ENCODE measurements at regions not wholly inside any gene's neighbourhood (a gene's known extent, or its start where the extent isn't known, plus 50 kb on each side); places are given as distances from the start of the nearest gene placed in this dataset.

- Histone ChIP-seq H2AFZ (replicated peaks) (peak overlapping the region; percentile 26), H3F3A (ENCODE audit: low read depth) (no peaks in the 10 kb centered on the region), H3K4me2 (no peak overlapping the region), H3K4me1 (no peaks in the 10 kb centered on the region), H4K20me1 (ENCODE audit: low read depth) (no peaks in the 10 kb centered on the region), H3K9ac (no peak overlapping the region), H3K27me3 (no peaks in the 10 kb centered on the region), H3K79me2 (ENCODE audit: low read depth) (no peaks in the 10 kb centered on the region), H3K9me3 (ENCODE audit: low read depth) (no peaks in the 10 kb centered on the region), H3K4me3 (no peak overlapping the region), H3K36me3 (no peaks in the 10 kb centered on the region), H3K27ac (no peak overlapping the region)
- Mint-ChIP-seq H3K36me3 (no peaks in the 10 kb centered on the region), H3K9me3 (peaks cover 3% of the 10 kb centered on the region), H3K4me3 (no peak overlapping the region), H3K27me3 (ENCODE audit: insufficient read depth, low read depth) (no peaks in the 10 kb centered on the region), H3K27ac (no peak overlapping the region), H3K4me1 (peaks cover 3% of the 10 kb centered on the region)
- no peak for DNase-seq (ENCODE audit: low spot score)
- TF ChIP-seq CTCF (IDR thresholded peaks at IDR 0.05) (no peak), EZH2 (IDR thresholded peaks at IDR 0.05) (no peak), EZH2phosphoT487 (IDR thresholded peaks at IDR 0.05) (no peak)
Observed at GRCh38 chr14:80100681-80101080, 110.6 kb downstream of the DIO2 start.

- no peaks in the 10 kb centered on the region for H3F3A ChIP-seq (ENCODE audit: low read depth)
- H3K4me1 Mint-ChIP-seq: no peaks in the 10 kb centered on the region
- H4K20me1 ChIP-seq (ENCODE audit: low read depth): no peaks in the 10 kb centered on the region
- no peak overlapping the region for H3K4me3 ChIP-seq
- TF ChIP-seq EZH2 (IDR thresholded peaks at IDR 0.05): no peak
- no peak for TF ChIP-seq EZH2phosphoT487 (IDR thresholded peaks at IDR 0.05)
- TF ChIP-seq CTCF (IDR thresholded peaks at IDR 0.05): no peak
- no peak overlapping the region for H3K9ac ChIP-seq
- H3K9me3 ChIP-seq (ENCODE audit: low read depth): no peaks in the 10 kb centered on the region
- H3K4me2 ChIP-seq: no peak overlapping the region
- H3K4me1 ChIP-seq: no peaks in the 10 kb centered on the region
- no peaks in the 10 kb centered on the region for H3K36me3 Mint-ChIP-seq
- H3K36me3 ChIP-seq: no peaks in the 10 kb centered on the region
- H3K27ac ChIP-seq: no peak overlapping the region
- H2AFZ ChIP-seq (replicated peaks): no peak overlapping the region
- no peaks in the 10 kb centered on the region for H3K79me2 ChIP-seq (ENCODE audit: low read depth)
- H3K27me3 Mint-ChIP-seq (ENCODE audit: insufficient read depth, low read depth): no peaks in the 10 kb centered on the region
- no peaks in the 10 kb centered on the region for H3K27me3 ChIP-seq
- peaks cover 6% of the 10 kb centered on the region for H3K9me3 Mint-ChIP-seq
- H3K4me3 Mint-ChIP-seq: no peak overlapping the region
- DNase-seq (ENCODE audit: low spot score): no peak
- no peak overlapping the region for H3K27ac Mint-ChIP-seq
Observed at GRCh38 chr14:80095623-80096022, 115.7 kb downstream of the DIO2 start.

GRCh38 chr14:80087411-80087810 lies 123.9 kb downstream of the DIO2 start:
- Histone ChIP-seq H3K9me3 (ENCODE audit: low read depth) (no peaks in the 10 kb centered on the region), H3K27ac (no peak overlapping the region), H3K27me3 (no peaks in the 10 kb centered on the region), H2AFZ (replicated peaks) (no peak overlapping the region), H3F3A (ENCODE audit: low read depth) (no peaks in the 10 kb centered on the region), H3K9ac (no peak overlapping the region), H3K4me3 (no peak overlapping the region), H3K4me1 (no peaks in the 10 kb centered on the region), H3K36me3 (no peaks in the 10 kb centered on the region), H3K79me2 (ENCODE audit: low read depth) (no peaks in the 10 kb centered on the region), H4K20me1 (ENCODE audit: low read depth) (no peaks in the 10 kb centered on the region), H3K4me2 (no peak overlapping the region)
- no peak for TF ChIP-seq EZH2 (IDR thresholded peaks at IDR 0.05)
- no peak for TF ChIP-seq CTCF (IDR thresholded peaks at IDR 0.05)
- TF ChIP-seq EZH2phosphoT487 (IDR thresholded peaks at IDR 0.05): no peak
- no peak for DNase-seq (ENCODE audit: low spot score)
- Mint-ChIP-seq H3K4me3 (no peak overlapping the region), H3K36me3 (no peaks in the 10 kb centered on the region), H3K4me1 (no peaks in the 10 kb centered on the region), H3K9me3 (peaks cover 8% of the 10 kb centered on the region), H3K27ac (no peak overlapping the region), H3K27me3 (ENCODE audit: insufficient read depth, low read depth) (no peaks in the 10 kb centered on the region)

GRCh38 chr14:80084196-80084595 lies 127.1 kb downstream of the DIO2 start:
- no peaks in the 10 kb centered on the region for H3K4me1 Mint-ChIP-seq
- H3K36me3 Mint-ChIP-seq: no peaks in the 10 kb centered on the region
- H4K20me1 ChIP-seq (ENCODE audit: low read depth): no peaks in the 10 kb centered on the region
- peaks cover 3% of the 10 kb centered on the region for H3K9me3 Mint-ChIP-seq
- no peak overlapping the region for H3K4me3 ChIP-seq
- H3K79me2 ChIP-seq (ENCODE audit: low read depth): no peaks in the 10 kb centered on the region
- H3K9me3 ChIP-seq (ENCODE audit: low read depth): no peaks in the 10 kb centered on the region
- no peaks in the 10 kb centered on the region for H3K4me1 ChIP-seq
- TF ChIP-seq EZH2phosphoT487 (IDR thresholded peaks at IDR 0.05): no peak
- TF ChIP-seq CTCF (IDR thresholded peaks at IDR 0.05): no peak
- TF ChIP-seq EZH2 (IDR thresholded peaks at IDR 0.05): no peak
- H3K4me2 ChIP-seq: no peak overlapping the region
- no peaks in the 10 kb centered on the region for H3K27me3 ChIP-seq
- no peak overlapping the region for H3K27ac ChIP-seq
- no peak overlapping the region for H3K4me3 Mint-ChIP-seq
- no peaks in the 10 kb centered on the region for H3F3A ChIP-seq (ENCODE audit: low read depth)
- no peak for DNase-seq (ENCODE audit: low spot score)
- no peaks in the 10 kb centered on the region for H3K36me3 ChIP-seq
- H2AFZ ChIP-seq (replicated peaks): no peak overlapping the region
- H3K27me3 Mint-ChIP-seq (ENCODE audit: insufficient read depth, low read depth): no peaks in the 10 kb centered on the region
- H3K27ac Mint-ChIP-seq: no peak overlapping the region
- no peak overlapping the region for H3K9ac ChIP-seq
